NCI-H1436 treated with DMSO at 0.1 percent for 48 hours (cell line): ENCODE measurements at regions not wholly inside any gene's neighbourhood (a gene's known extent, or its start where the extent isn't known, plus 50 kb on each side); places are given as distances from the start of the nearest gene placed in this dataset.

Experiments
- DNase-seq: peaks from one replicate; lab custom pipeline; 2025; lab: John Stamatoyannopoulos, UW

- no peak for DNase-seq
Observed at GRCh38 chr5:167555565-167556166, 735.8 kb upstream of the WWC1 start.

- no peak for DNase-seq
Observed at GRCh38 chr5:167557359-167557758, 734.1 kb upstream of the WWC1 start.

- DNase-seq: no peak
Observed at GRCh38 chr5:167561796-167562195, 729.6 kb upstream of the WWC1 start.

GRCh38 chr5:167564275-167564674 lies 727.2 kb upstream of the WWC1 start:
- DNase-seq: no peak

- no peak for DNase-seq
Observed at GRCh38 chr5:167565189-167565954, 726.1 kb upstream of the WWC1 start.

- no peak for DNase-seq
Observed at GRCh38 chr5:167570431-167570830, 721.0 kb upstream of the WWC1 start.

DNA sequence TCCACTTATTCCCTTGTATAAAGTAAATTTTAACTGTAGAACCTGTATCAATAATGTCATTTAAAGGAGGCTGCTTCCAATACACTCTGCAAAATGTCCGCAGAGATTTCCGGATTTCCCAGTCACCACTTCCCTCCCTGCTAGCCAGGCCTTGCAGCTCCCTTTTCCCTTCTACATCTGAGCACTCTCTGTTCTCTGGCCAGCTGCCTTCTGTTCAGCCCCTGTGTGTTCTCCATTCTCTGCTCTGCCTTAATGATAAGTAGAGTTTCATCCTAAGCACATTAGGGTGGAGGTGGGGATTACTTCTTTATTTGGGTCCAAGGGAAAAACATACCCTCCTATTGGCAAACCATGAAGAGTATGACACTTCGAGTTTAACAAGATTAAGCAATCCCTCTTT lies 719.6 kb upstream of the WWC1 start:
- no peak for DNase-seq

- DNase-seq: no peak
Observed at GRCh38 chr5:167573370-167574127, 717.9 kb upstream of the WWC1 start.

DNA sequence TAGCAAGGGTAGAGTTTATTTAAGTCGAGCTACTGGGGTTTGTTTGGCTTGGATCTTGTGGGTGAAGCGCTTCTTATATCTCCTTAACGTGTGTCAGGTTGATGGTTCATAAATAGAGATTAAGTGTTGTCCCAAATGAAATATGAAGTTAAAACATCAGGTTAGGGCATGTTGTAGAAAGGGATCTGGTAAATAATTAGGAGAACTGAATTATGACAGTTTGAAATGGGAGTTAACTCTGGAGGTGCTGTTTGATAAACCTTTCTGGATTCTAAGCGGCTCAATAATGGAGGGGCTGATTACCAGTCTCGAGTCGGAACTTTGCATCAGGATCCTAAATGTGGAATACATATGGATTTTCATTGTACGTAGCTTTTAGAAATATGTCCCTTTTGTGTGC lies 717.0 kb upstream of the WWC1 start:
- DNase-seq: no peak

- DNase-seq: no peak
Observed at GRCh38 chr5:167575330-167575729, 716.1 kb upstream of the WWC1 start.

DNA sequence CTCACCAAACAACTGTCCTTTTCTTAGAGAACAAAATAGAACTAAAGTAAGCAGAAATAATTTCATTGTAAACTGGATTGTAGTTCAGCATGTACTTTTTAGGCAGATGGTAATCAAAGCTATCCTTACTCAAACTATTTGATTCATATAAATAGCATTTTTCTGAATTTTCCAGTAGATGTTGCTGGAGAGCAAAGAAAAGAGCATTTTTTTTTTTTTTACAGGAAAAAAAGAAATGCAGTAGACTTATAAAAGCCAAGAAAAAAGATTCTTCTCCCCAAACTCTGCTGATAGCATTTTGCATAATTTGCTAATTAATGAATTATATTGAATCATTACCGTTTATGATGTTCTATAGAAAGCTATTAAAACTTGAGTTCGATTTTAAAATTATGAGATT lies 715.3 kb upstream of the WWC1 start:
- no peak for DNase-seq

GRCh38 chr5:167576897-167577296 lies 714.5 kb upstream of the WWC1 start:
- no peak for DNase-seq

DNA sequence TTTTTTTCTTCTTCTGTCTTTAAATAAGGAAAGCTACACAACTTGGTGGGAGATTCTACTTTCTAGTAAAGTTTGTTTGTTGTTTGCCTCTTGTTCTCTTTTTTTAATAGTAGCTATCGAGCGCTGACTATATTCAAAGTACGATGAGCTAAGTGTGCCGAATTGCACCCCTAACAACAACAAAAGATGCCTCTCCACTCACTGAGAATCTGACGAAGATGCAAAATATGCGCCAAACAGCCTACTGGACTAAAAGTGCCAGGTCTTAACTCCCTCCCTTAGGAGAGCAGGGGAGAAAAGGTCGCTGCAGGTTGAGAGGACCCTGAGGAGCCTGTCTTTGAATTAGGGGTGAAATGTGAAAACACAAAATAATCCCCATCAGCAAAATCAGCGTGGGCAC lies 713.8 kb upstream of the WWC1 start:
- DNase-seq: no peak

DNA sequence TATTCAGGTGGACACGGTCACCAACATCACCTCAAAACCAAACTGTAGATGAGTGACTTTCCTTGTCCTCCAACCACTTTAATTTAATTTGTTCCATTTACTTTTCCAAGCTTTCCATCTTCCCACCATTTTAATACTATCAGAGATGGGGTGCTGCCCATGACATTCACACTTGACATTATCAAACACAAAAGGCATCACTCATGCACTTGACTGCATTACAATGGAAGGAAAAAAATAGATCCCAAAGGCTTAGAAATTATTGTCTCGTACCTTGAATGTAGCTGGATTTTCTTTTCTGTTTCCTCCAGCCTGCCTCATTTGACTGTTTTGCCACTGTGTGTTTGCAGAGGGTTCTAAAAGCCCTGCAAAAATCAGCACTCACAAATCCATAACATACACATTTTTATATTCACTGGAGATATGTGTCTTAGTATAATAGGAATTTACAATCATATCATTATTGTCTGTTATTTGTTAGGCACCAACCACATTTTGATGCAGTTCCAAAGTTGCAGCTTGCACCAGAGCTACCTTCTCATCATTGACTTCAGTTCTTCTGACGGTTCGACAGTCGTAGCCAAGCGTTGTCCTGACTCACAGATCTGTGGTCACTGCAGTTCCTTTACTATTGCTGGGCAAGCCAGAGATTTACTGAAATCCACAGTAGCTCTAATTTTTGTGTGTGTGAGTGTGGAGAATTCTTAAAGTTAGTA lies 712.3 kb upstream of the WWC1 start:
- DNase-seq: no peak

DNA sequence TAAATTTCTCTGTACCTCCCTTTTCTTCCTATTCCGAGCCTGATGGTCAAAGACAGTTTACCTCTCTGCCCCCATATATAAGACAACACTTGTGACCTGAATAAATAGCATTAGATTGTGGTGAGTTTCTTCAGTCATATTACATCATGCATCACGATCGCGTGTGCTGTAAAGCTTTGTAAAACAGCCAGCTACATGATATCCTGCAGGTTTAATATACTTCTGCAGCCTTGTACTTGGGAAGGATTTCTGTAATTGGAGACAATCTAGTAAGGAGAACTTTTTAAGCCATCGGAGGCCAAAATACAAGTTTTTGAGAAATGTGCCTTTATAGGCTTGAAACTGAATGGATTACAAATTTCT lies 711.8 kb upstream of the WWC1 start:
- no peak for DNase-seq

DNA sequence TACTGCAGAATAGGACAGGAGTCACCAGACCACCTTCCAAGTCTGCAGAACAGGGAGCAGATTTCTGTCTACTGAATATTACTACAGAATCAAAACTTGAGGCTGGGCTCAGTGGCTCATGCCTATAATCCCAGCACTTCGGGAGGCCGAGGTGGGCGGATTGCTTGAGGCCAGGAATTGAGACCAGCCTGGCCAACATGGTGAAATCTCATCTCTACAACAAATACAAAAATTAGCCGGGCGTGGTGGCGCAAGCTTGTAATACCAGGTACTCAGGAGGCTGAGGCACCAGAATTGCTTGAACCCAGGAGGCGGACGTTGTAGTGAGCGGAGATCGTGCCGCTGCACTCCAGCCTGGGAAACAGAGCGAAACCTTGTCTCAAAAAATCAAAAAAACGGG lies 710.8 kb upstream of the WWC1 start:
- DNase-seq: no peak

DNA sequence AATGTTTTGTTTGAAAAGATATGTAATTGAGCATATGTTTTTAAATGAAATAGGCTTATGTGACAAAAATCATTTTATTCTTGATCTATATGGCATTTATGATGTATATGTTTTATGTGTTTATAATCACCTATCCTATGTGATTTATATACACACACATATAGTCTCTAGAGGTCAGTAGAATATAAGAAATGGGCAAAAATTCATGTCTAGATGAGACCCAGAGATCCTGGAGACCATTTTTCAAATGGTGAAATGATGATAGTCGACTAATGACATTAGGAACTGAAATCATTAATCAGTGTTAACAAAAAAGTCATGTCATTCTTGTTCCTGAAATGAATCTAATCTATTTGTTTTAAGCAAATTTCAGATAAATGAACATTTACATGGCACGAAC lies 709.2 kb upstream of the WWC1 start:
- no peak for DNase-seq

- no peak for DNase-seq
Observed at GRCh38 chr5:167582886-167583285, 708.6 kb upstream of the WWC1 start.

DNA sequence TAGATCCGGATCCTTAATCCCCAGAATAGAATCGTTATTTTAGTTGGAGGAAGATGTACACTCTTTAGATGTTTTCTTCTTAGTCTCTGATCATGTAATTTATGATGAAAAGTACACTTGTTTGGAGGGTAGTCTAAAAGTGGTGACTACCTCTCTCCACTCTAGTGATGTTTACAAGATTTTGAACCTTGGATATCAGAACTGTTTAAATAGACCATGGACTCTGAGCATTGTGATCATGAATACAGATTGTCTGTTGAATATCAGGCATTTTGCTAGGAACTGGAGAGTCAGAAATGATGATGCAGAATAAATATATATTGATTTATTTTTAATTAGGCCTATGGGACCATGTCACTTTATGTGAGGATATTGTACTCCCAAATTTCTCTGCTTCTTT lies 706.3 kb upstream of the WWC1 start:
- DNase-seq: no peak

- no peak for DNase-seq
Observed at GRCh38 chr5:167587772-167588437, 703.5 kb upstream of the WWC1 start.

GRCh38 chr5:167592114-167592513 lies 699.3 kb upstream of the WWC1 start:
- no peak for DNase-seq
